Erythroblast (primary cell): ENCODE measurements at regions not wholly inside any gene's neighbourhood (a gene's known extent, or its start where the extent isn't known, plus 50 kb on each side); places are given as distances from the start of the nearest gene placed in this dataset.

ENCODE experiments used
- GATA1 ChIP-seq: IDR thresholded peaks from 2 replicates; pipeline ENCODE4 v1.6.1; 2011; ENCODE audit warnings: low read depth, mild to moderate bottlenecking, control low read depth, low read length, moderate library complexity
- POLR2A ChIP-seq: IDR thresholded peaks from 2 replicates; pipeline ENCODE4 v1.6.1; 2011; ENCODE audit warnings: mild to moderate bottlenecking, low read length

DNA sequence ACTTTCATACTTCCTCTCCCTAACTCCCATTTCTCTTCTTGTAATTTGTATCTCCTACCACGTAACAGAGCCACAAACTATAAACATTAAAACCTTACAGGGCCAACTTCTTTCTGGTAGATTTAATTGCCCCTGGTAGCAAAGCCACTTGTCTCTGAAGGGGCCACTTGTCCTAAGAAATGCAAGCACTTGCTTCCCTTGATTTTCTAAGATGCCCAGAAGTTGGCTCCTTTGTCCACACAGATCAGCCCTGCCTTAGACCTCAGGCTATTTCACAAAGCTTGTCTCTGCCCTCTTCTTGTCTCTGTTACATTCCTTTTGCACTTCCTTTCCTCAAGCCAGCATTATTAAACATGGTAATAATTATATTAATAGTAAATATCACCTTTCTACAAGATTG, 80.6 kb upstream of the CXXC4 start:
- TF ChIP-seq POLR2A (no peak), GATA1 (no peak)
